Hypothalamus (tissue), 51 donors: ENCODE measurements at regions not wholly inside any gene's neighbourhood (a gene's known extent, or its start where the extent isn't known, plus 50 kb on each side); places are given as distances from the start of the nearest gene placed in this dataset.
"Not testable (repeated sequence)": the region's sequence is repeated elsewhere in the genome, so short reads cannot be mapped to it uniquely, and the experiment has no call there.

Experiments used
- DNase-seq, 51 donors: peaks; one replicate each; lab custom pipeline; 2025; lab: John Stamatoyannopoulos, UW

DNA sequence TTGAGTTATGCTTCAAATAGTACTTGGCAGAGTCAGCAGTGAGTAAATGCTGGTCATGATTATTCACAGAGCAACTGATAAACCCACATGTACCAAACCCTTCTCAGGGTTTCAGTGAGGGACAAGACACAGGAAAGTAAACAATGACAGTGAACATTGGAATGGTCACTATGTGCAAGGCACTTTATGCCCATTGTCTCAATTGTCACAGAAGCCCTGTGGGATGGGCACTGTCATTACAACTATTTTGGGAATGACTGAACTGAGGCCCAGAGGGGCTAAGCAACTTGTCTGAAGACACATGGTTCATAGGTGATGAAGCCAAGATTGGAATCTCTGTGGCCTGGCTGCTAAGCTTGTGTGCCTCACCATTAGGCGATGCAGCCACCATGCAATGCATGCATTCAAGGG is 238.5 kb downstream of the RBM19 start:
- no peak for DNase-seq

DNA sequence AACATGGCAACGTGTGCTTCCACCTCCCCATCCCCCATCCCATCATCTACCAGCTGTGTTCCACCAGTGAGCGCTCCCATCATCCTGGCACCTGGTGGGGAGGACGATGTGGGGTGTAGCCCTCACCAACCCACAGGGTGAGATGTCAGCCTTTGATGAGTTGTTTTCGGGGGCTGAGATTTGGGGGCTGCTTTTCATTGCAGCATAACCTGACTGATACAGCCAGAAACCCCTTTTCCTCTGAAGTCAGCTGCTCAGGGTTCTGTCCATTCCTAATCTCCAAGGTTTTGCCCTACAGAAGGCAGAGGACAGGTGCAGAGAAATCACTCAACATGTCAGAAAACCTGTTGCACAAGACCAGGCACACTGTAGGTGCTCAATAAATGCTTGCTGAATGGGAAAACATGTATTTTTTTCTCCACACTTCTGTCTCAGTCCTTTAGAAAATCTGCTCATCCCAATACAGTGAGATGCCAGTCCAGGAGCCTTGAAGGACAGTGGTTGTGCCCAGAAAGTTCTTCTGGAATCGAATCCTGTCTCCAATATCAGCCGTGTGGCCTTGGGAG is 239.8 kb downstream of the RBM19 start:
- DNase-seq, result no peak

DNA sequence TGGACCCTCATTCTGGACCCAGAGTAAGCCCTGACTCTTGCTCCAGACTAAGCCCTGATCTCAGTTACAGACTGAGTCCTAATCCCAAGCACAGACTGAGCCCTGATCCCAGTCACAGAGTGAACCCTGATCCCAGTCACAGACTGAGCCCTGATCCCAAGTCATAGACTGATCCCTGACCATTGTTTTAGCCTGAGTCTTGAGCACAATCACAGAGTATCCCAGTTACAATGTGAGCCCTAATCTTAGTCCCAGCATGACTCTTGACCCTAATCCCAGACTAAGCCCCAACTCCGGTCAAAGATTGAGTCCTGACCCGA is 240.6 kb downstream of the RBM19 start:
- DNase-seq, result no peak

DNA sequence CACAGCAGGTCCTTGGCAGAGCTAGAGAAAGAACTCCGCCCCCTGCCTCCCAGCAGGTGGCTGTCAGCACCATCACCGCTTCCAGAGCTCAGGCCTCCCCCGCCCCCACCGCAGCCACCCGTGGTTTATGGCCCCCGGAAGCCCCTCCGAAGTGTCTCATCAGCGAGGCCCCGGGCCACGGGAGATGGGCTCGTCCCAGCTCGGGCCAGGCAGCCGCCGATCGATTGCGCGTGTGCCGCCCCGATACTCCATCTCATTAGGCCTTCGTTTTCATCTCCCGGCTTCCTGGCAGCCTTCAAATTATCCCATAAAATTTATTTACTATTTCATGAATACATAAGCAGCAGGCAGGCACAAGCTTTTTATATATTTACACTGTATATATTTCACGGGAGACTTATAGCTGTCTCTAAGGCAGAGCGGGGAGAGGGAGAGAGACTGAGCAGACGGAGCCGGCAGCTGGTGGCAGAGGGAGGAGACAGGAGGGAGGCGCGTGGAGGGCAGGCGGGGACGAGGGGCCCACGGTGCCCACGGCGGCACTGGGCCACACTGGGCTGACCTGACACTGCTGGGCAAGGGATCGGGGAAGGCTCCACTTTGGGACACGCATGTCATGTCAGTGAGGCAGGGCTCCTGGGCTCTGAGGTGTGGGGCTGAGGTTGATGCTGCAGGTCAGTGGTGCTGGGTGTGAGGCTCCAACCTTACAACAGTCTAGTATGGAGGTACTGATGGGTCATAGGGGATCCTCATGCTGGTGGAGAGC is 241.2 kb downstream of the RBM19 start:
- no peak for DNase-seq

DNA sequence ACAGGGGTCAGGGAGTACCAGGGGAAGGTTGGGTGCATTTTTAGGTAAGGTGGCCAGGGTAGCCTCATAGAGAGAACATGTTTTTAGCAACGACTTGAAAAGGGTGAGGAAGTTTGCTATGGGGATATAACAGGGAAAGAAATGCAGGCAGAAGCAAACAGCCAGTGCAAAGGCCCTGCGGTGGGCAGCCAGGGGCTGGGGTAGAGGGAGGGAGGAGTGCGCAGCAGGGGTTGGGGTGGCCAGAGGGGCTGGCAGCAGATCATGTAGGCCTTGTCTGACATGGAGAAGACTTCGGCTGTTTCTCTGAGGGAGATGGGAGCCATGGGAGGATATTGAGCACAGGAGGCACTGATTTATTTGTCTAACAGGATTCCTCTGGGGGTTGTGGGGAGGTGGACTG is 242.5 kb downstream of the RBM19 start:
- no peak for DNase-seq

DNA sequence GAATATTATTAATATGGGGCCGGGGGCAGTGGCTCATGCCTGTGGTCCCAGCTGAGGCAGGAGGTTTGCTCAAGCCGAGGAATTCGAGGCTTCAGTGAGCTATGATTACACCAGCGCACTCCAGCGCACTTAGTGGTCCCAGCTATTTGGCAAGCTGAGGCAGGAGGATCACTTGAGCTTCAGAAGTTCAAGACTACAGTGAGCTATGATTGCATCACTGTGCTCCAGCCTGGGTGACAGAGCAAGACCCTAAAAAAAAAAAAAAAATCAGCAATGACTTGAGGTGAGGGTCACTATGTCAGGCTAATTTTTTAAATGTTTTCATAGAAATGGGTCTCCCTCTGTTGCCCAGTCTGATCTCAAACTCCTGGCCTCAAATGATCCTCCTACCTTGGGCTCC is 243.4 kb downstream of the RBM19 start:
- DNase-seq, result no peak

DNA sequence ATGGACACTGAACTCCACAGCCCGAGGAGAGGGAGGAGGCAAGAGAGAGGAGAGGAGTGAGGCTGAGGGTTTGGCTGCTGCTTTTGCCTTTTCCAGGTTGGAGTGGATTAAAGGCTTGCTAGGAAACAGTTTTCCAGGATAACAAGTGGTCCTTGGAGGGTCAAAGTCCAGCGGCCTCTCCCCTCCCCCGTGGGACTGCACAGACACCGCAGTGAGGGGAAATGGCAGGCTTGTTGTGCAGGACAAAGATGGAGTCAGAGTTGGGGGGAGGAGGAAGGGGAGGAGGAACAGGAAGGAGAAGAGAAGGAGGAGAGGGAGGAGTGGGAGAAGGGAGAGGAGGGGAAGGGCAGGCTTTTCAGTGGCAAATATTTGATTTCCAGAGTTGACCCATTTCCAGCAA is 245.5 kb downstream of the RBM19 start:
- no peak for DNase-seq

DNA sequence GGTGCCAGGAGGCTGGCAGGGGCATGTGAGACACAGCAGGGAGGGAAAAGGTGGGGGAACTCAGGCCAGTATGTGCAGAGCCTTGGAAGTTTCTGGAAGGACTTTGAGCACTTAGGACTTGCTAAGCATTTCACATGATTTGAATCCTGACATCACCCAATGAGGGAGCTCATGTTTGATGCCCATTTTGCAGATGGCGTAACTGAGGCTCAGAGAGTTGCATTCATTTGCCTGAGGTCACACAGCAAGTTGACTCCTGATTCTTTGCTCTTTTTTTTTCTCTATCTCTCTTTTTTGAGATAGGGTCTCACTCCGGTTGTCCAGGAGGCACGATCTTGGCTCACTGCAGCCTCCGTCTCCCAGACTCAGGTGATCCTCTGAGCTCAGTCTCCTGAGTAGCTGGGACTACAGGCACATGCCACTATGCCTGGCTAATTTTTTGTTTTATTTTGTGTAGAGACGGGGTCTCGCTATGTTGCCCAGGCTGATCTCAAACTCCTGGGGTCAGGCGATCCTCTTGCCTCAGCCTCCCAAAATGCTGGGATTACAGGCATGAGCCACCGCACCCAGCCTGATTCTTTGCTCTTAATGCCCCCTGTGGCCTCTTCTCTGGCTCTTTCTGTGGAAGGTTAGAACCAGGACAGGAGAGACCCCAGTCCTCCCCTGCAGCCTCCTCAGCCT is 246.1 kb downstream of the RBM19 start:
- no peak for DNase-seq

DNA sequence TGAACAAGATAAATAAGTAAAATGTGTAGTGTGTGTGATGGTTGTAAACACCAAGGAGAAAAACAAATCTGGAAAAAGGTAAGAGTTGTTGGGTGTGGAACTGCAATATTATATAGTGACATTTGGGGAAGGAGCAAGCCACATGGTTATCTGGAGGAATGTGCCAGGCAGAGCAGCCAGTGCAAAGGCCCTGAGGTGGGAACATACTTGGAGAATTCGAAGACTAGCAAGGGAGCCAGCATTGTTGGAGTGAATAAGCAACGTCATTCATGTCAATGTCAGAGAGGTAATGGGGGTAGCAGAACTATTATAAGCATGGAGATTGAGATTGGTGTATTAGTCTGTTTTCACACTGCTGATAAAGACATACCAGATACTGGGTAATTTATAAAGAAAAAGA is 241.5 kb upstream of the LHX5 start:
- no peak for DNase-seq

DNA sequence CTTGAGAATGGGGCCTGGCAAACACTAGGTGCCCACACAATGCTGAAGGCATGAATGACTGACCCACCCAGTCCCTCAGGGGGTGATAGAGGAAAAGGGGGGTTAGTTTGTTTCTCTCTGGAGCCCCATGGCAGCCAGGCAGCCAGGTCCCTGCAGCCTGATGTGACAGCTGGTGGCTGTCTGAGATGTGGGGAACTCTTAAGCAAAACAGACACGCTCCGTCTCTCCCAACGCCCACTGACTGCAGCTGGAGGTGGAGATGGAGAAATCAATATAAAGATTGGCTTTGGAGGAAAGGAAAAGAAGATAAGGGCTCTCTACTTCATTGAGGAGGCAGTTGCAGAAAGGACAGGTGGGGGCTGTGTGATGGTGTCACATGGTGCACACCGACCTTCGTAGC is 240.8 kb upstream of the LHX5 start:
- DNase-seq, result no peak

DNA sequence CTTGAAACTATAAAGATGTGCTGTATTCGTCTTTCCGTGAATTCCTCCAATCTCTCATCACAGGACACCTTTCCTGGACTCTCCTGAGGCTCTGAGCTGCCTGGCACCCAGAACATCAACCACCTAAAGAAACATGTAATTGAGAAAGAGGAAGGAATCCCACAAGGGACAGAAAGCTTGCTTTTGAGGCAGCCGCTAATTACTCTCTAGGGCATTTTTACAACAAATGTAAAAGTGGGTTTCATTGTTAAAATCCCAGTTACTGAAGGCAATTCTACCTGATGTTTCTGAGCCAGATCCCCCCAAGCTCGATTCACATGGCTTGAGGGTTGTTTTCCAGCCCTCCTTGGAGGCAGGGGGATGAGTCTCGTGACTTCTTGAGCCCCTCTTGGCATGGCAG is 238.5 kb upstream of the LHX5 start:
- DNase-seq, result no peak

DNA sequence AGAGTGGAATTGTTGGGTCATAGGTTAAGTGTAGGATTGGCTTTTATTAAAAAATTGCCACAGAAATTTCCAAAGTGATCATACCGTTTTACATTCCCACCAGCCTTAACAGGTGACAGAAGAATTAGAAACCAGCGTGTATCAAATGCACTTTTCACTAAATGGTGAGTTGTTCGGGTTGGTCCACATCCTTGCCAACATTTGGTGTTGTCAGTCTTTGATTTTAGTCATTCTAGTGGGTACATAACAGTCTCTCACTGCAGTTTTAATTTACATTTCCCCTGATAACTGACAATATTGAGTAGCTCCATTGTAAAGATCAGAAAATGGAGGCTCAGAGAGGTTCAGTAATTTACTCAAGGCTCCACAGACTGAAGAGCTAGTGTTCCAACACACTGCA is 237.8 kb upstream of the LHX5 start:
- no peak for DNase-seq

DNA sequence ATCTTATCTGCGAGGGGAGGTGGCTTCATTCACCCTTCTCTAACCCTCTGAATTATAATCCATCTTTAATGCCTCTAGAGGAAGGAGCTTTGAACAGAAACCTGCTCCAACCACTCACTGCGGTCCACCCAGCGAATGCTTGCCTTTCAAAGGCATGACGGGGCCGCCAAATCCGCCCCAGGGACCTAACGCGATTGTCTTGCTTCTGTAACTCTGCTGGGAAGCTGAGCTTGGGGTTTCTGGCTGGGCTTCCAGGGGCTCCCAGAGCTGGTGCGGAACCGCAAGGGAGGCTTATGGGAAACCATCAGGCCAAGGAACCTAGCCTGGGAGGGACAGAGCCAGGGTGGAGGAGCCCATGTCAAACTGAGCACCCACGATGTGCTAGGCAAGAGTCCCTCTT is 231.2 kb upstream of the LHX5 start:
- no peak for DNase-seq

DNA sequence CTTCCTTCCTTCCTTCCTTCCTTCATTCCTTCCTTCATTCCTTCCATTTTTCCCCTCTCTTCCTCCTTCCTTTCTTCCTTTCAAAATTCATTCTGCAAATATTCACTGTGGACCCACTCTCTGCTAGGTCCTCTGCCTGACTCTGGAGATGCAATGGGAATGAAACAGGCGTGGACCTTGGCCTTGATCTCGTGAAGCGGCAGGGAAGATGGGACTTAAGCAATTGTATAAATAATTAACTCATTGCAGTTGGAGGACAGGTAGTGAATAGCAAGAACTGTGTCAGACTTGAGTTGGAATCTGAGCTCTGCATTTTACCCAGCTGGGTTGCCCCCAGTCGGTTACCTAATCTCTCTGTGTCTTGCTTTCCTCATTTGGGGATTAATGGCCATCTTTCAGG is 230.6 kb upstream of the LHX5 start:
- DNase-seq, result no peak

DNA sequence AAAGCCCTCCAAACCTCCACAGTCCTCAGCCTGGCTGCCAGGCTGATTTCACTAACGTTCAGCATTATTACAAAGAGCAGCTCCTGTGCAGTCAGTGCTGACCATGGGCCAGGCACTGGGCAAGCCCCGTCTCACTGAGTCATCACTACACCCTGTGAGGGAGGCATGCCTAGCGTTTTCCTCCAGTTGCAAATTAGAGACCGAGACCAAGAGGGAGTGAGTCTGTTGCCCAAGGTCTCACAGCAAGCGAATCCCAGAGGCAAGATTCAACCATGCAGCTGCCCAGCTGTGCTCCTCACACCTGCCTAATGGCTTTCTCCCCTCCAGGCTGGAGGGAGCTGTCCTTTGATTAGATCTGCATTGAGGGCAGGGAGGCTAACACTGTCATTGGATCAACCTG is 229.3 kb upstream of the LHX5 start:
- DNase-seq, result no peak

DNA sequence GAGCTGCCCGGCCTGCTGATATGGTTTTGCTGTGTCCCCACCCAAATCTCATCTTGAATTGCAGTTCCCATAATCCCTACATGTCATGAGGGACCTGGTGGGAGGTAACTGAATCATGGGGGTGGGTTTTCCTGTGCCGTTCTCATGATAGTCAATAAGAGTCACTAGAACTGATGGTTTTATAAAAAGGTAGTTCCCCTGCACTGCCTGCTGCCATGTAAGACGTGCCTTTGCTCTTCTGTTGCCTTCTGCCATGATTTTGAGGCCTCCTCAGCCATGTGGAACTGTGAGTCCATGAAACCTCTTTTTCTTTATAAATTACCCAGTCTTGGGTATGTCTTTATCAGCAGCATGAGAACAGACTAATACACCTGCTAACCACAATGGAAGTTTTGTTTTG is 228.3 kb upstream of the LHX5 start:
- DNase-seq, result not testable (repeated sequence)

DNA sequence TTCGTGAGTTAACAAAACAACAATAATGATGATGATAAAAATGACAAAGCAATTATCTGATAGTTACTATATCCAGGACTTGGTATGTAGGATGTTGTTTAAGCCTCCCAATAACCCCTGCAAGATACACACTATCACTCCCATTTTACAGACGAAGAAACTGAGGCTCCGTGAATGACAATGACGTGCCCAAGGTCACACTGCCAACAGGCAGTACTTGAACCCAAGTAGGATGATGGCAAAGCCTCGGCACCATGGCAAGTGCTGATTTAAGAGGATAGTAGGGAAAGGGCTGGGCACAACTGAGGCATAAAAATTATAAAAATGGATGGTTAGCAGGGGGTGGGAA is 226.8 kb upstream of the LHX5 start:
- no peak for DNase-seq

DNA sequence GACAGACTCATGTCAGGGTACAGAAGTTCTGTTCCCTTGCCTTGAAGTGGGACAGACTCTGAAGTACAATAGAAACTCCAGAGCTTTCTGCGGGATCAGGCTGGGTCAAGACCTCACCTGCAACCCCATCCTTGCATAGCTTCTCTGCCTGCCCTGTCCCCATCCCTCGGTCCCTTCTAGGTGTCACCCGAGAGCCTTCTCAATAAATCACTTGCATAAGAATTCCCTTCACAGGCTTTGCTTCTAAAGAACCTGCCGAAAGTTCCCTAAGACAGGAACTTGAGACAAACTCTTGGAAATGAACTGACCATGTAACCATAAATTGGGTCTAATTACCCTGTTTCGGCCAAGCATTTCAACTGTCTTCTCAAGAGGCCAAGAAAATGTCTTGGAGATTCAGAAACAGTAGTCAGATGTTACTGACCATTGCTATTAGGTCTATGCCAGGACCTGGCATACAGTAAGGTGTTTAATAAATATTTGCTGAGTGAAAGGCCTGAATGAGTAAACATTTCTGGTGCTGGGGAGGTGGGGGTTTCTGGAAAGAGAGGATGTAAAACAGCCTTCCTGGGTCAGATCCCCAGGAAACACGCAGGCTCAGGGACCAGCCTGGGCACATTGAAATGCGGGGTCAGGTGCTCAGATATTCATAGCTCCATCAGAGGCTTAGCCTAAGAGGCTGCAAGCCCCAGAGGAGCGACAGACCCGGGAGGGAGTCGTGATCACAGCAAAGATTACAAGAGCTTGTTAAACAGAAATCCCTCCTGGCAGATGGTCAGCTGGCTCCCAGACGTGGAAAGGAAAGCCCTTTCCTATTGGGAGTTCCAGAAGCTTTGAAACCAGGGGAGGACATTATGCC is 226.2 kb upstream of the LHX5 start:
- no peak for DNase-seq

DNA sequence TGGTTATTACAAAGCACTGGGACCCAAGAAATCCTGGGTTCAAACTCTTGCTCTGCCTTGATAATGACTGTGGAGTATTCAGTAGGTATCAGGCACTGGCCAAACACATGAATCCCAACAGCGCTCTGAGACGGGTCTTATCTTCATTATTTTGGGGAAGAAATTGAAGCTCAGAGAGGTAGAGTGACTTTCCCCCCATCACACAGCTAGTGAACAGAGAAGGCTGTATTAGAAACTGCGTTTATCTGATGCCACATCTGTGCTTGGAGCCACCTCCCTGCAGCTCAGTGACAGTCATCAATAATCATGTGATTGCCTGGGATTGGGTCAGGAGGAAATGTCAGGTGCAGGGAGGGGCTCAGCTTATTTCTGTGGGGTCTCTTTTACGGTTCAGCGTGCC is 225.4 kb upstream of the LHX5 start:
- DNase-seq, result no peak

DNA sequence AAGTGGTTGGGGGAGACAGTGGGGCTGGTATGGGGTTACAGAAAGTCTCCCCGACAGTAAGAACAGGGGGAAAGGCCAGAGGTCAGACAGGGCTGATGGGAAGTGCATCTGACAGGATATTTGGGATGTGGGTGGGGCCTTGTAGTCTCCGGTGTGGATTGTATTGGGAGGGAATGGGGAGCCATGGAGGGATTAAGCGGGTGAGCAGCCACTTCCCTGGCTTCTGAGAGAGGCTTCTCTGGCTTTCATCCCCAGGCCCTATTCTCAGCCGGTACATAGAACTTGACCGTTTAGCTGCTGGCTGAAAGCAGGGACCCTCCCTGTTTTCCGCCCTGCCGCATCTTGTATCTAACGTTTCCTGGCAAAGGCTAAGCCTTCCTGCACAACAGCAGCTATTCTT is 222.0 kb upstream of the LHX5 start:
- no peak for DNase-seq

DNA sequence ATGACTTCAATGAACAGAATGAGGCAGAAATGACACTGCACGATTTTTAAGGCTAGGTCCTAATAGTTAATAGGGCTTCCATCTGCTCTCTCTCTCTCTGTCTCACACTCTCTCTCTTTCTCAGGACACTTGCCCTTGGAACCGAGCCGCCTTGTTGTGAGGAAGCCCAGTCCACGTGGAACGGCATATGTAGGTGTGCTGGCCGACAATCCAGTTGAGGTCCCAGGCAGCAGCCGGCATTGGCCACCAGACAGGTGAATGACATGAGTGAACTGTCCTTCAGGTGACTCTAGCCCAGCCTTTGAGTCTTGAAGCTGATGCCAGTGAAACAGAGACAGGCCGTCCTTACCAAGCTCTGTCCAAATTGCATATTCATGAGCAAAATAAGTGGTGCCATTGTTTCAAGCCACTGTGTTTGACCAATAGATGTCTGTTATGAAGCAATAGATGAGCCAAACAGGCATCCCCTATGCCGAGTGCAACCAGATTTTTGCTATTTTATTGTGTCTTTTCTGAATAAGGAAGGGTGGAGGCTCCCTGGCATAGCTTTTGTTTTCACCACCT is 217.5 kb upstream of the LHX5 start:
- peak in 4 of 51 donors; percentile 3 to 33 (median 10) for DNase-seq
